ENCODE measurements at regions not wholly inside any gene's neighbourhood (a gene's known extent, or its start where the extent isn't known, plus 50 kb on each side); places are given as distances from the start of the nearest gene placed in this dataset.

DNA sequence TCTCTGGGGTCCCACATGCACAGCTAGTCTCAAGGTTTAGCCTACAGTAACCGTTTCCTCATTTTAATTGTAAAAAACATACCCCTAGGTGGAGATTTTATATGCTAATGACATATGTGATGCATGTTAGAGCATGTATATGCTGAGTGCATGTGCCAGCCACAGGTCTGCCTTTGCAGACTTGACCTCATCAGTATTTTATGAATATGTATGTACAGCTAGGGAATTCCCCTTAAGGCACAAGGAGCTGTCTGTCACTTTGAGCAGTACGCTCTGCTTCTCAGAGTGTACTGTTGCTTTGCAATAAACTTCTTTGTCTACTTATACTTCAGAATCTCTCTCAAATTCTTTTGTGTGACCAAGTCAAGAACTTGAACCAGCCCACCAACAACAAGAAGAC, 131.2 kb upstream of the ERBB4 start:
- peaks cover 0 to 4% (median 0%) of the 10 kb centered on the region in 12 donors for H3K4me1 ChIP-seq
- ATAC-seq (no peak), DNase-seq (no peak)
- TF ChIP-seq POLR2A (IDR thresholded peaks at IDR 0.05), result no peak
- TF ChIP-seq, protein P1, sequence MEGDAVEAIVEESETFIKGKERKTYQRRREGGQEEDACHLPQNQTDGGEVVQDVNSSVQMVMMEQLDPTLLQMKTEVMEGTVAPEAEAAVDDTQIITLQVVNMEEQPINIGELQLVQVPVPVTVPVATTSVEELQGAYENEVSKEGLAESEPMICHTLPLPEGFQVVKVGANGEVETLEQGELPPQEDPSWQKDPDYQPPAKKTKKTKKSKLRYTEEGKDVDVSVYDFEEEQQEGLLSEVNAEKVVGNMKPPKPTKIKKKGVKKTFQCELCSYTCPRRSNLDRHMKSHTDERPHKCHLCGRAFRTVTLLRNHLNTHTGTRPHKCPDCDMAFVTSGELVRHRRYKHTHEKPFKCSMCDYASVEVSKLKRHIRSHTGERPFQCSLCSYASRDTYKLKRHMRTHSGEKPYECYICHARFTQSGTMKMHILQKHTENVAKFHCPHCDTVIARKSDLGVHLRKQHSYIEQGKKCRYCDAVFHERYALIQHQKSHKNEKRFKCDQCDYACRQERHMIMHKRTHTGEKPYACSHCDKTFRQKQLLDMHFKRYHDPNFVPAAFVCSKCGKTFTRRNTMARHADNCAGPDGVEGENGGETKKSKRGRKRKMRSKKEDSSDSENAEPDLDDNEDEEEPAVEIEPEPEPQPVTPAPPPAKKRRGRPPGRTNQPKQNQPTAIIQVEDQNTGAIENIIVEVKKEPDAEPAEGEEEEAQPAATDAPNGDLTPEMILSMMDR (IDR thresholded peaks at IDR 0.05), result no peak
- no peaks in the 10 kb centered on the region for H3K36me3 ChIP-seq
- no peak overlapping the region for H3K4me3 ChIP-seq
- H3K9me3 ChIP-seq, result no peaks in the 10 kb centered on the region
- no peak overlapping the region for H3K27ac ChIP-seq
- 53 to 71% (median 66%) methylated on average over 2 of the region's 2 CpGs for WGBS, 4 donors
- intact Hi-C loops (cut with DNase I), result no loop called here
- no peaks in the 10 kb centered on the region for H3K27me3 ChIP-seq

DNA sequence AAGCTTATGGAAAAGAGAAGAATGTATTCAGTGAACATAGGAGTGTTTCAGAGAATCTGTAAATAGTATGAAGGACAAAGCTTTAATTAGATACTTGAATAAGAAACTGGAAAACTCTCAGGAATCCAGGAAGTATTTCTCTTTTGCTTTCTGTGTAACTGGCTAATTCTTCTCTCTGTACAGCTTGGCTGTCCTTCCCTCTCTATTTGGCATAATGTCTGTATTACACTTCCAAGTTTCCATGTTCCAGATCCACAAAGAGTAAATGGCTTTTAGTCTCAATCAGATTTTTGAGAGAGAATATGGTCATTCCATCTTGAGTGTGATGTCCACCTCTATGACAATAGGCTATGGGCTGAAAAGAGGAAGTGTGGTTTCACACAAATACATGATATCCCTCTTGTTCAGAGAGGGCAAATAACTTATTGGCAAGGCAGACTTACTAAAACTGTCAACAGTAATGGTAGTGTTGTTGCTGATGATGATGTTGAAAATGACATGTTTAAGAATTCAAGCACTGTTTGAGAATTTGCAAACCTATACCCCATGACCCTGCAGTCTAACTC, 129.2 kb upstream of the ERBB4 start:
- intact Hi-C loops (cut with DNase I), result no loop called here
- Histone ChIP-seq H3K9me3 (no peaks in the 10 kb centered on the region), H3K27me3 (no peaks in the 10 kb centered on the region), H3K36me3 (no peaks in the 10 kb centered on the region), H3K4me3 (no peak overlapping the region), H3K4me1 (peaks cover 0 to 4% (median 0%) of the 10 kb centered on the region in 12 donors), H3K27ac (no peak overlapping the region)
- DNase-seq, result no peak
- no peak for TF ChIP-seq POLR2A (IDR thresholded peaks at IDR 0.05)
- TF ChIP-seq, protein P1 (IDR thresholded peaks at IDR 0.05), result no peak
- ATAC-seq, result no peak

DNA sequence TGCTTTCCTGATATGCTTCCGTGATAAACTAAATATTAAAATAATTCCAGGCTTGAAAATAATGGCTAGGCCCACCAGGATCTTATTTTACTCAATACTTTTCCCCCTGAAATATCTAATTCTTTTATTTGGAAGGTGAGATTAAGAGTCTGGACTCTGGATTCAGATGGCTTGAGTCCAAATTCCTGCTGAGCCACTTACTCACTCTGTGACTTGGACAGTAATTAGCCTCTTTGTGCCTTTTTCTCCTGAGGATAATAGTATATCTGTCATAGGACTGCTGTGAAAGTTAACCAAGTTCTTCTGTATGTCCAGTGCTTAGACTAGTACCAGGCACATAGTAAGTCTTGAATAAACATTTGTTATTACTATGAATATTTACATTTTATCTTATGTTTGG, 127.3 kb upstream of the ERBB4 start:
- WGBS, 4 donors, result 63 to 76% (median 70%) methylated on average over 1 of the region's 1 CpG
- H3K36me3 ChIP-seq, result no peaks in the 10 kb centered on the region
- intact Hi-C loops (cut with DNase I), result no loop called here
- no peak overlapping the region for H3K4me3 ChIP-seq
- TF ChIP-seq, protein P1 (IDR thresholded peaks at IDR 0.05), result no peak
- no peak for TF ChIP-seq POLR2A (IDR thresholded peaks at IDR 0.05)
- DNase-seq (no peak), ATAC-seq (no peak)
- H3K27ac ChIP-seq, result no peak overlapping the region
- peaks cover 0 to 4% (median 0%) of the 10 kb centered on the region in 12 donors for H3K4me1 ChIP-seq
- H3K9me3 ChIP-seq, result no peaks in the 10 kb centered on the region
- H3K27me3 ChIP-seq, result no peaks in the 10 kb centered on the region

DNA sequence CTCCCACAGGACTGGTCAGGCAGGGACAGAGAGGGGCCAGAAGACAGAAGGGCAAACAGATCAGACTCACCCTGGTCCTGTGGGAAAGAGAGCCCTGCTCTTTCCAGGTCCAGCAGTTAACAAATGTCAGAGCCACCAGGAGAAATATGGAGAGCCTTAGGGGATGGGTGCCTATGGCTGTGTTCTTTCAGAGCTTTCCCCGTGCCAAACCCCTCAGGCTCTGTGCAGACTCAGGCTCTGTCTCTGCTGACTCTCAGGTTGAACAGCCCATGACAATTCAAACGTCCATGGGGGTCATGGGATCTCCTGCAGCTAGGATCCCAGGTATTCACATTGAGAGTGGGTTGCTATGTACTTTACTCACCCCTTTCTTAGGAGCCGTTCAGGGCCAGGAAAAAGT, 120.8 kb upstream of the ERBB4 start:
- TF ChIP-seq POLR2A (IDR thresholded peaks at IDR 0.05), result no peak
- TF ChIP-seq, protein P1 (IDR thresholded peaks at IDR 0.05), result no peak
- intact Hi-C loops (cut with DNase I), result no loop called here
- no peaks in the 10 kb centered on the region for H3K4me1 ChIP-seq
- no peaks in the 10 kb centered on the region for H3K27me3 ChIP-seq
- H3K36me3 ChIP-seq, result no peaks in the 10 kb centered on the region
- H3K4me3 ChIP-seq, result no peak overlapping the region
- H3K9me3 ChIP-seq, result peaks cover 0 to 19% (median 11%) of the 10 kb centered on the region in 12 donors
- ATAC-seq (no peak), DNase-seq (no peak)
- WGBS, 4 donors, result 50 to 64% (median 60%) methylated on average over 3 of the region's 3 CpGs
- H3K27ac ChIP-seq, result no peak overlapping the region
